Adrenal gland (tissue), 9 donors: ENCODE measurements at regions not wholly inside any gene's neighbourhood (a gene's known extent, or its start where the extent isn't known, plus 50 kb on each side); places are given as distances from the start of the nearest gene placed in this dataset.

Source experiments
- DNase-seq, 7 donors: peaks; one replicate each; pipeline ENCODE4 v3.0.0-alpha.2; 2019 to 2020
- H3K27ac ChIP-seq, 5 donors: fragments of 200-600 bp; sonication (generic) in 4 of 5; 1 replicate in 3 of 5; 2 replicates in 2 of 5; pipeline versions ENCODE4 v1.5.1 to v1.8.0; 2016 to 2020; ENCODE audit warnings: mild to moderate bottlenecking in 1 of 5
- H3K27me3 ChIP-seq: fragments of 200-600 bp; 2 replicates; pipeline ENCODE4 v1.8.0; 2021
- H3K36me3 ChIP-seq, 2 donors: fragments of 200-600 bp; replicated peaks in 1 of 2; 1 replicate in 1 of 2; 2 replicates in 1 of 2; pipeline versions ENCODE4 v1.5.1 to v1.8.0; 2018 to 2022
- H3K4me1 ChIP-seq, 2 donors: fragments of 200-600 bp; replicated peaks in 1 of 2; 1 replicate in 1 of 2; 2 replicates in 1 of 2; pipeline versions ENCODE4 v1.5.1 to v1.8.0; 2018 to 2021
- H3K4me3 ChIP-seq, 4 donors: fragments of 200-600 bp; sonication (generic) in 3 of 4; one replicate each; pipeline ENCODE4 v1.5.1; 2016 to 2018
- H3K9me3 ChIP-seq, 3 donors: fragments of 200-600 bp; sonication (generic) in 1 of 3; replicated peaks in 1 of 3; 1 replicate in 2 of 3; 2 replicates in 1 of 3; pipeline versions ENCODE4 v1.5.1 to v1.8.0; 2016 to 2021
- CTCF ChIP-seq, 6 experiments: fragments of 450-650 bp in 4 of 6; fragments of 200-600 bp in 2 of 6; sonication (generic) in 1 of 6; IDR thresholded peaks; 1 replicate in 5 of 6; 2 replicates in 1 of 6; pipeline versions ENCODE4 v1.5.1 to v1.8.0; 2016 to 2021; ENCODE audit warnings: antibody characterized with exemption in 6 of 6, mild to moderate bottlenecking in 2 of 6, moderate library complexity in 1 of 6
- POLR2A ChIP-seq, 2 donors: fragments of 450-650 bp; IDR thresholded peaks; one replicate each; pipeline ENCODE4 v1.6.1; 2017; ENCODE audit warnings: antibody characterized with exemption in 2 of 2, mild to moderate bottlenecking in 2 of 2, moderate library complexity in 1 of 2
- WGBS, 4 donors: extraction: QIAGEN DNeasy Blood & Tissue Kit in 2 of 4; methylation state at CpG; one replicate each; pipeline versions ENCODE4 v1.1.5 to v1.1.7; 2013 to 2017; 5-methylcytosine and 5-hydroxymethylcytosine counted together
- intact Hi-C, 2 donors: fragments of 100-400 bp; cut with DNase I; formaldehyde crosslinking; loops; one replicate each; pipeline versions ENCODE4 v1.14.1 to v1.15.0; 2022 to 2023
- small RNA-seq, 2 donors: library from RNA; depleted of rRNA; stranded (forward); fragments of <200 nt; gene quantifications; one replicate each; pipeline ENCODE3, GENCODE V24; 2016
- donor health status: healthy with polysubstance abuse.
- donor health status: Bipolar disorder and iron deficiency.
- donor health status: DM: yes; HTN: yes; CAD: no.
- donor health status: DM: no; HTN: no; CAD: no.
- donor health status: DM: no; HTN: no; CAD: no.

- 75 to 85% (median 80%) methylated on average over 3 to 4 of the region's 4 CpGs for WGBS, 4 donors
- no peak overlapping the region for H3K4me3 ChIP-seq
- H3K36me3 ChIP-seq: no peaks in the 10 kb centered on the region
- no peak for TF ChIP-seq CTCF (IDR thresholded peaks at IDR 0.05)
- TF ChIP-seq POLR2A (IDR thresholded peaks at IDR 0.05): no peak
- H3K27me3 ChIP-seq: no peaks in the 10 kb centered on the region
- no peaks in the 10 kb centered on the region for H3K9me3 ChIP-seq
- no peak for DNase-seq
- no peak overlapping the region for H3K27ac ChIP-seq
- no peaks in the 10 kb centered on the region for H3K4me1 ChIP-seq
- intact Hi-C loops: no loop called here
These were observed 53.2 kb upstream of the RAB3GAP2 start for GRCh38 chr1:220325306-220325995.

- no peak for DNase-seq
- 73 to 78% (median 77%) methylated on average over 4 of the region's 4 CpGs for WGBS, 4 donors
These were observed 51.5 kb upstream of the RAB3GAP2 start for GRCh38 chr1:220323717-220324116.

GRCh38 chr1:220322570-220322969 lies 50.3 kb upstream of the RAB3GAP2 start:
- whole genome bisulfite sequencing, 4 donors: 43 to 91% (median 73%) methylated on average over 2 of the region's 2 CpGs
- Histone ChIP-seq H3K27ac (no peak overlapping the region), H3K36me3 (no peaks in the 10 kb centered on the region), H3K4me1 (no peaks in the 10 kb centered on the region), H3K9me3 (no peaks in the 10 kb centered on the region), H3K4me3 (no peak overlapping the region), H3K27me3 (no peaks in the 10 kb centered on the region)
- TF ChIP-seq CTCF (IDR thresholded peaks at IDR 0.05) (no peak), POLR2A (IDR thresholded peaks at IDR 0.05) (no peak)
- no peak for DNase-seq
- intact Hi-C loops: no loop called here

More at GRCh38 chr1:220323717-220324116, 51.5 kb upstream of the RAB3GAP2 start:
- Histone ChIP-seq H3K4me3 (no peak overlapping the region), H3K27ac (no peak overlapping the region), H3K4me1 (no peaks in the 10 kb centered on the region), H3K9me3 (no peaks in the 10 kb centered on the region), H3K27me3 (no peaks in the 10 kb centered on the region), H3K36me3 (no peaks in the 10 kb centered on the region)
- TF ChIP-seq CTCF (IDR thresholded peaks at IDR 0.05) (no peak), POLR2A (IDR thresholded peaks at IDR 0.05) (no peak)
- intact Hi-C loops: no loop called here

Small RNA genes in the stretch of these regions (small RNA-seq; reads per million reads assigned to genes)
- gene AC096644.2: 0 reads per million in 2 donors
